HG03558 (cell line): ENCODE measurements at regions not wholly inside any gene's neighbourhood (a gene's known extent, or its start where the extent isn't known, plus 50 kb on each side); places are given as distances from the start of the nearest gene placed in this dataset.

Experiments used
- ATAC-seq: cut with Tn5 transposase; IDR thresholded peaks from one replicate; pipeline ENCODE4 v1.9.1; 2021; ENCODE audit warnings: moderate number of reproducible peaks; ENCODE audit not compliant: unreplicated experiment; ENCODE audit errors: extremely low read depth

DNA sequence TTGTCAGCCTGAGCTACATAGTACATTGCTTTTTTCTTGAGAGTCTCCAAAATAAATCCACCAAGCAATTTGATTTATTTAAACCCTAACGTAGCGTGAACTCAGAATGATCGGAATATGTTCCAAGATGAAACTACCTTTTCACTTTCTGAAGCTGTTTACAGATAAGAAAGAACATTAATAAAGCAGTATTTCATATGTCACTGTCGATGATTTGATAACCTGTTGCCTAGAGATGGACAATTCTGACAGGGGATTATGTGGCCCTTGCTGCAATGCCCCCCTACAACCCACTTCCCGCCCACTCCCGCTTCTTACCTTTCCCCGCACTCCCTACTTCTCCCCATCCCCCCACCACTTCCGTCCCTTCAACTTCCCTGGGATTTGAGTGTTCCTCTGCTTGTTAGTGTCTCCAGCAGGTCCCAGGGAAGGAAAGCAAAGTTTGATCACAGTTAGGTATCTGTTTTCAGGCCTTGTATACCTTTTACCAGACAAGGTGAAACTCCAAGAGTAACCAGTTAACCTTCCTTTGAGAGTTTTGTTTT, 229.2 kb upstream of the HMGA2 start:
- no peak for ATAC-seq

GRCh38 chr12:65596514-65597091, 227.7 kb upstream of the HMGA2 start:
- no peak for ATAC-seq

GRCh38 chr12:65597527-65597926, 226.8 kb upstream of the HMGA2 start:
- ATAC-seq, result no peak

GRCh38 chr12:65598688-65599087, 225.6 kb upstream of the HMGA2 start:
- no peak for ATAC-seq

DNA sequence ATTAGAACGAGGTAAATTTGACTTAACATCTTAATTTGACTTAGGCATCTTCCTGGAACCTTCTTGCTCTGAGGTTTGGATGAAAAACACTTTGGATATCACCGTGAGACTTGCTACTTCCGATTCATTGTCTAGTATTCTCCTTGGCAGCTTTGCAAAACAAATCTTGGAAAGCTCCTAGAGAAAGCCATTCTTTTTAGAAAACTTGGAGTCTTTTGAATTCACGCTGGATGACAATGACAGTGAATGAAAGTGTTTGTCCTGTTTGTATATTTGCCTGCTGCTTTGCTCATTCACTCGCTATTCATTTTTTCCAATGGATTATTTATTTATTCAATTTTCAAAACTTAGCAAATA, 222.1 kb upstream of the HMGA2 start:
- ATAC-seq, result no peak

DNA sequence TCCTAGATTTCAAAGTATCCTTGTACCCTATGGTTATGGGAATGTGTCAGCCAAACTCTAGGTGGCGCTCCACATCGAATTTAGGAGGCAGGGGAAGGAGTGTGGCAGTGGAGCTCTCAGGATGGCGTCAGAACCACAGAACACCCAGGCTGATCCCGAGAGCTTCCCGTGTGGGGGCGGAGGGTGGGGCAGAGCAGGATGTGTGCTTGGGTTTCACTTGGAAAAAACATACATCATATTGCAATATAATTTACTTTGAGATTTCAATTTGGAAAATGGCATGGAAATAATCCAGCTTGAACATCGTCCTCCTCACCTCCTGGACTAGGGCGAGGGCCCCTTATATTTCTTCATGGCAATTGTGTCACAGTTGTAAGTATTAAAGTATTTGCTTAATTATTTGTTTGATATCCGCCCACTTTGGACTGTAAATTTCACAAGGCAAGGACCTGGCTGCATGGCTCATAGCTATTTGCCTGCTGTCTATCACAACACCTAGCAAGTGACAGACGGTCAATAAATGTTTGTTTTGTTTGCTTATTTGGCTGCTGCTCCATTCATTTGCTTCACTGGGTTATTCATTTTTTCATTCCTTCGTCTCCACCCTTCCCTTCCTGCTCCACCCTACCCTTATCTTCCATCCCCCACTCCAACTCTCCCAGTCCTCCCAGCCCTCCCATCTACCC, 221.5 kb upstream of the HMGA2 start:
- ATAC-seq, result no peak

GRCh38 chr12:65603438-65604351, 220.6 kb upstream of the HMGA2 start:
- no peak for ATAC-seq

DNA sequence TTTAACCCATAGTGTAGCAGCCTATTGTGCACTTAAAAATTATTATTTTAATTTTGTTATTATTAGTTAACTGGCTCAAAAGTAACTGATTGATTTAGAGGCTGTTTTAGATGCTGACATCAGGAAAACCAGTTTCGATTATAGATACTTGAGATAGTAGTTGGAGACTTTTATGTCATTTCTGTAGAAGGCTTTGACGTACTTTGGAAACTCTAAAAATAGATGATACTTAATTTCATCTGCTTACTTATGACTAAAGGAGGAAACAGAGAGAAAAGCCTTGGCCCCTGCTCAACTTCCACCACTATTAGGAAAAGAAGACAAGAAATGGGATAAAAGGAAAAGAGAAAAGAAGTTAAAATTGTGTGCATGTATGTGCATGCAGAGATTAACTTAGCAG, 219.3 kb upstream of the HMGA2 start:
- ATAC-seq, result no peak

DNA sequence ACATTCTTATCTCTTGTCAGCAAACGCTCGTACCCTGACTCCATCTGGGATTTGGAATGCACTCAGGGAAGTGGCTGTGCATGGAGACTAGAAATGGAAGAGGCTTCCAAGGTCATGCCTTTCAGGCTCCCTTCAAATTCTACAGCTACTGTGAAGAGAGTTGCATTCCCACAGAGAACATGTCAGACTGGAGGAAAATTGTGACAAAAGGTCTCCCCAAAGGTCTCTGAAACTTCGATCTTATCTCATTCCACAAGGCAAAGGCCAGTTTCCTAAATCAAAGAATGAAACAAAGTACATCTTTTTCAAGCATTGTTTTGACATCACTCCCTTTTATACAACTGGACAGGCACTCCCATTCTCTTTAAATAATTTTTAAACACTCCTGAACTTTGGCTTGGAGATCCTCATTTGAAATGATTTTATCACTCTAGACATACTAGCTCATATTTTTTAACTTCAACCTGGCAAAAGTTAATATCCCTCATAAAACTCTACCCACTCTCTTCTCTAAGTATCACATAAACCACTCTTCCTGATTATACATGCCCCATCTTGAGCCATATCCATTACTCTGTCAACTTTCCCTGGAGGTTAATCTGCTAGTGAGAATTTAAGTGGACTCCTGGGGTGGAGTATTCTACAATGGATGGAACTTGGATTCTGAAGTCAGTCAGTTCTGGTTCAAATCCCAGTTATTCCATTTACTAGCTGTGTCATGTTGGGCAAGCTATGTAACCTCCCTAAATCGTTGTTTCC, 218.1 kb upstream of the HMGA2 start:
- ATAC-seq, result no peak

DNA sequence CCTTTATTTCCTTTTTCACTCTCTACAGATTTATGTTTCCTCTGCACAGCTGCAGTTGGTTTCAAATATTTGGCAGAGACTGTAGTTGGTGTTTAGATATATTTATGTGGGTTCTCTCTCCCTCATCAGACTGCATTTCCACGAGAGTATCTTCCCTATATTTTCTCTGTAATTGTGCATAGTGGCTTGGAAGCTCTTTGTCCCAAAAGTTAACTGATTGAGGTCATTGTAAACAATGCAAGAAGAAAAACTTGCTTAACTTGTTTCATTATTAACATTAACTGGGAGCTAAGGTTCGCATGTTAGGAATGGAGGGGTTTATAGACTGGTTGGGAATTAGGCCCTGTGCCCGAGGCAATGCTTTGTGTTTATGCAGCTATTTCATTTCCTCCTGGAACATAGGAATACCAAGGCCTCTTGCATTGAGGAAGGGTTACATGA, 216.9 kb upstream of the HMGA2 start:
- no peak for ATAC-seq

GRCh38 chr12:65608319-65608916, 215.9 kb upstream of the HMGA2 start:
- ATAC-seq, result no peak

- ATAC-seq, result no peak
These were observed 214.9 kb upstream of the HMGA2 start for GRCh38 chr12:65609359-65609771.

DNA sequence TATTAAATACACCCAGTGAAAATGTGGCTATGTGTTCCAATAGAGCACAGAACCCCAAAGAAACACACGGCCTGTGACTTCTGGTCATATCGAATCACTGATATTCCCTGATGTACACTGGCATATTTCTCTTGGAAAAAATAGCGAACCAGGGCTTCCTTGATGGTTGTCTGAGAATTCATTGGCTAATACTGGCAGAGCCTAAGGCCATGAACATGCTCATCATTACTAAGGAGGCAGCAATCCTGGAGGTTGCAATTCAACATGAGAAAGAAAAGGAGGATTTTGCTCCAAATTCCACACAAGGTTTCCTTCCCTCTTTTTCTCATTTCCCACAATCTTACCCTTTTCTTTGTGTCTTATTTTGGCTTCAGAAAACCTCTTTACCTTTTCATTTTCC, 212.9 kb upstream of the HMGA2 start:
- ATAC-seq, result no peak

DNA sequence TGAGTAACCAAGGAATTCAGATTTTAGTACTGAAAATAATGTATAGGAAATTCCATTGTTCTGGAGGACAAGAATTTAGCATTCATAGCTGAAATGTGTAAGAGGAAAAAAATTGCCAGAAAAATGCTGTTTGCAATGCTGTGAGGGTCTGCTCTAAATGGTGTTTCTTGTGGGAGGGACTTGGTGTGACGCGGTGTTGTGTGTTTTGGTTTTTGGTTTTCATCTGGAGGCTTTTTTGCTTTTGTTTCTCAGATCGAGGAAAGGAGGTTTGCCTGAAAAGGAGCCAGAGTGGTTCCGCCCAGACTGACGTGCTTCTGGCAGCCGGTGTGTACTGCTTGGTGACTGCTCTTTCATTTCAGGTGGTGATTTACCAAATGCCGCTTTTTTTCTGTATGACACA, 211.8 kb upstream of the HMGA2 start:
- ATAC-seq, result no peak

DNA sequence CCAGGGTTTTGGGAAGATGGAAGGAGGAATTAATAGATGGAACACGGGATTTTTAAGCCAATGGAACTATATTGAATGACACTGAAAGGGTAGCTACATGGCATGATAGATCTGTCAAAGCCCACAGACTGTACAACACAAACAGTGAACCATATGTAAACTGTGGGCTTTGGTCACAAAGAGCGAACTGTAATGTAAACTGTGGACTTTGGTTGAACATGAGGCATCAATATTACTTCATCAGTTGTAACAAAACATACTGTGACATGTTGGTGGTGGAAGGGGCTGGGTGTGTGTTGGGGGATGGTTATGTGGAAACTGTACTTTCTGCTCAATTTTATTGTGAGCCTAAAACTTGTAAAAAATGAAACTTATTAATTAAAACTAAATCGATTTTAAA, 210.6 kb upstream of the HMGA2 start:
- no peak for ATAC-seq

GRCh38 chr12:65614259-65614889, 209.9 kb upstream of the HMGA2 start:
- ATAC-seq, result no peak

GRCh38 chr12:65615118-65615517, 209.2 kb upstream of the HMGA2 start:
- no peak for ATAC-seq

DNA sequence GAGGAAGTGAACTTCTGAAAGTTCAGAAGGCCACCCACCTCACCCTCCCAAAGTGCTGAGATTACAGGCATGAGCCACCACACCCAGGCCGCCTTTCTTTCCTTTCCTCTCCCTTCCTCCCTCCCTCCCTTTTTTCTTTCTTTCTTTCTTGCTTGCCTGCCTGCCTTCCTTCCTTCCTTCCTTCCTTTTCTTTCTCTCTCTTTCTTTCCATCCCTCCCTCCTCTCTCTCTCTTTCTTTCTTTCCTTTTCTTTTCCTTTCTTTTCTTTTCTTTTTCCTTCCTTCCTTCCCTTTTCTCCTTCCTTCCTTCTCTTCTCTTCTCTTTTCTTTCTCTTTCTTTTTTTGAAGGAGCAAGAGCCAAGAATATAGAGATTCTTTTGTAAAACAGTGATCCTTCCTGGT, 208.3 kb upstream of the HMGA2 start:
- ATAC-seq, result no peak

GRCh38 chr12:65618588-65618987, 205.7 kb upstream of the HMGA2 start:
- no peak for ATAC-seq

DNA sequence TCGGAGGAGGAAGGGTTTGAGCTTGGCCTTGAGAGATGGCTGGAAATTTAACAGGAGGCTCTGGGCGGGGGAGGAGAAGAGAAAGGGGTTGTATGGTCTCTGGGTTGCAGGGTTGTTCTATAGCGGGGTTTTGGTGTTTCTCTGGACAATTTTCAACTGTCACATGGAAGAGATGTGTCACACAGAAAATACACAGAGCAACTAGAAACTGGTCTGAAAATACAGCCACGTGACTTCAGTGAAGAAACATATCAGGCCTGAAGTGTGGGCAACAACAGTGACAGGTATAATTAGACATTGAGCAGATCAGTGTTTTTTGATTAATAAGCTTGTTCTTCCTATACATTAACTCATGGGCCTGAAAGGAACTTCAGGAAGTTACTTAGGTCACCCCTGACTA, 205.3 kb upstream of the HMGA2 start:
- no peak for ATAC-seq
